Esophagus muscularis mucosa (tissue), 3 donors: ENCODE measurements at regions not wholly inside any gene's neighbourhood (a gene's known extent, or its start where the extent isn't known, plus 50 kb on each side); places are given as distances from the start of the nearest gene placed in this dataset.

Experiments used
- POLR2A ChIP-seq: fragments of 450-650 bp; IDR thresholded peaks from one replicate; pipeline ENCODE4 v1.6.1; 2017; ENCODE audit warnings: antibody characterized with exemption, moderate library complexity, mild to moderate bottlenecking, low read depth
- POLR2AphosphoS5 ChIP-seq, 2 donors: sonication (generic); formaldehyde crosslinking; IDR thresholded peaks; one replicate each; pipeline ENCODE4 v1.6.1; 2017; ENCODE audit warnings: antibody characterized with exemption in 2 of 2
- TF ChIP-seq, protein P1 (sequence below), 3 experiments: fragments of 200-600 bp in 2 of 3; fragments of 450-650 bp in 1 of 3; sonication (generic) in 2 of 3; IDR thresholded peaks; one replicate each; pipeline ENCODE4 v1.5.1; 2017 to 2019; ENCODE audit warnings: antibody characterized with exemption in 3 of 3, mild to moderate bottlenecking in 2 of 3, moderate library complexity in 1 of 3

DNA sequence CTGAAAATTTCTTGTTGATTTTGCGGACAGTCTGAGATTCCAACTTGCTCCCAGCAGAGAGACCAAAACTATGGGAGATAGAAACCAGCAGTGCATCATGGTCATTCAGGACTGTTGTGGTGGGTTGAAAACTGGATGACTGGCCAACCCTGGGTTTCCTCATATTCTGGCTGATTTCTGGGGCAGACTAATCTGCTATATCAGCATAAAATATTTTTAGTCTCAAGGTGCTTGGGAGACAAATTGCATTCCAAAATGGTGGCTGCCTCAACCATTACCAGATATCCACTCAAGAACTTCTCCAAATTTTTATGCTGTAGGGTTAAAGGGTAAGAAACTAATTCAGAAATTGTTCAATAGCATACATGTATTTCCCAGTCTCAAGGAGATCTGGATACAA is 434.0 kb downstream of the BRINP3 start:
- TF ChIP-seq, protein P1, sequence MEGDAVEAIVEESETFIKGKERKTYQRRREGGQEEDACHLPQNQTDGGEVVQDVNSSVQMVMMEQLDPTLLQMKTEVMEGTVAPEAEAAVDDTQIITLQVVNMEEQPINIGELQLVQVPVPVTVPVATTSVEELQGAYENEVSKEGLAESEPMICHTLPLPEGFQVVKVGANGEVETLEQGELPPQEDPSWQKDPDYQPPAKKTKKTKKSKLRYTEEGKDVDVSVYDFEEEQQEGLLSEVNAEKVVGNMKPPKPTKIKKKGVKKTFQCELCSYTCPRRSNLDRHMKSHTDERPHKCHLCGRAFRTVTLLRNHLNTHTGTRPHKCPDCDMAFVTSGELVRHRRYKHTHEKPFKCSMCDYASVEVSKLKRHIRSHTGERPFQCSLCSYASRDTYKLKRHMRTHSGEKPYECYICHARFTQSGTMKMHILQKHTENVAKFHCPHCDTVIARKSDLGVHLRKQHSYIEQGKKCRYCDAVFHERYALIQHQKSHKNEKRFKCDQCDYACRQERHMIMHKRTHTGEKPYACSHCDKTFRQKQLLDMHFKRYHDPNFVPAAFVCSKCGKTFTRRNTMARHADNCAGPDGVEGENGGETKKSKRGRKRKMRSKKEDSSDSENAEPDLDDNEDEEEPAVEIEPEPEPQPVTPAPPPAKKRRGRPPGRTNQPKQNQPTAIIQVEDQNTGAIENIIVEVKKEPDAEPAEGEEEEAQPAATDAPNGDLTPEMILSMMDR (IDR thresholded peaks at IDR 0.05) = no peak
- TF ChIP-seq POLR2A = no peak
- TF ChIP-seq POLR2AphosphoS5 (IDR thresholded peaks at IDR 0.05) = no peak
